NCI-H82 (cell line): ENCODE measurements at regions not wholly inside any gene's neighbourhood (a gene's known extent, or its start where the extent isn't known, plus 50 kb on each side); places are given as distances from the start of the nearest gene placed in this dataset.
"Not testable (repeated sequence)": the region's sequence is repeated elsewhere in the genome, so short reads cannot be mapped to it uniquely, and the experiment has no call there.

Experiments
- DNase-seq: peaks from one replicate; lab custom pipeline; 2025; lab: John Stamatoyannopoulos, UW

DNA sequence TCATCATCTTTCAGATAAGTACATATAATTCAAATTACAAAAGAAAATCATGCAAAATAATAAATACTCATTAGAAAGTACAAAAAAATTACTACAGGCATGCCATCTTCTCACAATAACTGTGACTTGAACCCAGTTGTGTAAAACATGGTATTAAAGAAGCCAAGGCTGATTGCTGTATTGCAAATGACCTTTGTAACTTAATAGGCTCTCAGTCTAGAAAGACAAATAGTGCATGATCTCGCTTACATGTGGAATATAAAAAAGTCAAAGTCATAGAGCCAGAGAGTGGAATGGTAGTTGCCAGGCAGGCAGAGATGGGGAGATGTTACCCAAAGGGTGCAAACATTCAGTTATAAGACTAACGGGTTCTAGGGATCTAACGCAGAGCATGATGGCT is 626.1 kb downstream of the COL12A1 start:
- no peak for DNase-seq

GRCh38 chr6:74579047-74579446 is 626.8 kb downstream of the COL12A1 start:
- no peak for DNase-seq

- DNase-seq, result no peak
Observed at GRCh38 chr6:74578339-74578738, 627.5 kb downstream of the COL12A1 start.

- DNase-seq, result no peak
Observed at GRCh38 chr6:74577619-74578018, 628.2 kb downstream of the COL12A1 start.

DNA sequence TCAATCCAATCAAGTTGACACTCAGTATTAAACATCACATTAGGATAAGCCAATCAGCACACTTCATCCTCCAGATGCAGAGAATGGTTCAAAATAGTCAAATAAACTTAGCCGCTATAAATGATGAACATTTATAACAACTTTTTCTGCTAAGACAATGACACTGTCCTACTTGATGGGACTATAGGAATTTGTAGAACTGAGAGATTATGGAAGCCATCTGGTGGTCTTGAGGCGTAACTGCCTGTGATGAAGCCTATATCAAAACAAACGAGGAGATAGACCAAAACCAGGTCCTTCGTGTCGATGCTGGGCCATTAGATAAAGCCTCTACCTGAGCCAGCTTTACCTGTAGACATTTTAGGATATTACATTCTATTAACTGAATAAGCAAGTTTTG is 631.1 kb downstream of the COL12A1 start:
- DNase-seq, result peak; percentile 59

DNA sequence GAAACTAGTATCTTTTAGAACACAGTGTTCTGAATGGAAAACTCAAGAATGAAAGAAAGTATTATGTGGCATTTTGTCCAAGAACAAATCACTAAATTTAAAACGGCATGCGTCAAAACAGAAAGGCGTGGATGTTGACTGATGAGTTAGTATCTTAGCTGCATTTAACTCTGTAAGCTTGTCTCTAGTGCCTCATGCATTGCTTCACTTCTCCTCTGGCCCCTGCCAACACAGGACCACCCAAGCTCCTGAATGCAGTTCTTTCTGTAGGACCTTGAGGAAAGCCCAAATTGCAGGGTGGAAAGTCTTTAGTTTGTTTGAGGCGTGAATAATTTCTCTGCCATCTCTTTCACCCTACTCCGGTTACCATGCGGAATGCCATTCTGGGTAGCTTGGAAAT is 632.2 kb downstream of the COL12A1 start:
- peak; percentile 2 for DNase-seq

- no peak for DNase-seq
Observed at GRCh38 chr6:74570044-74570443, 635.8 kb downstream of the COL12A1 start.

GRCh38 chr6:74568861-74569260 is 637.0 kb downstream of the COL12A1 start:
- no peak for DNase-seq

GRCh38 chr6:74567923-74568290 is 637.9 kb downstream of the COL12A1 start:
- DNase-seq, result not testable (repeated sequence)

DNA sequence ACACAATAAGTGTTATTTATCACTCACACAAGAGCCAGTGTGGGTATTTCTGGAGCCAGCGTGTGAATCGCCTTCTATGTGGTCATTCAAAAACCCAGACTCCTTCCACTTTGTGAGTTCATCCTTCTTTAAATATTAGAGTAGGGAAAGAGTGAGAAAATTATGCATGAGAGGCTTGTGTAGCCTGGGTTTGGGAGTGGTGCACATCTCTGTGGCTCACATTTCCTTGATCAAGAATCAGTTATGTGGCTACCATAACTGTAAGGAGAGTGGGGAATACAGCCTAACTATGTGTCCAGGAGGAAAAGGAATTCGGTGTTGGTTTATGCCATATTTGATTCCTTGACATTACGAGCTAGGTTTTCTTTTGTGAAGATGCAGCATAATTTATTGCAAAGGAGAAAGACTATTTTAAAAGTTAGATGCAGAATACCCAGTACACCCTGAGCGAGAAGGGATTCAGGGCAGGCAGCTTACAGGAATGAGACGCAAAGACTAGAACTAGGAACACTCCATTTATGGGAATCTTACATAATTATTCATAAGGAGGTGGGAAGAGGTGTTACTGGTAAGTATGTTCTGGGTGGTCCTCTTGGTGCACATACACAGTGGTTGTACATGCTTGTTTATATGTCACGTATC is 638.5 kb downstream of the COL12A1 start:
- DNase-seq, result no peak

- no peak for DNase-seq
Observed at GRCh38 chr6:74557236-74557635, 648.6 kb downstream of the COL12A1 start.

- DNase-seq, result no peak
Observed at GRCh38 chr6:74554041-74554440, 651.8 kb downstream of the COL12A1 start.

DNA sequence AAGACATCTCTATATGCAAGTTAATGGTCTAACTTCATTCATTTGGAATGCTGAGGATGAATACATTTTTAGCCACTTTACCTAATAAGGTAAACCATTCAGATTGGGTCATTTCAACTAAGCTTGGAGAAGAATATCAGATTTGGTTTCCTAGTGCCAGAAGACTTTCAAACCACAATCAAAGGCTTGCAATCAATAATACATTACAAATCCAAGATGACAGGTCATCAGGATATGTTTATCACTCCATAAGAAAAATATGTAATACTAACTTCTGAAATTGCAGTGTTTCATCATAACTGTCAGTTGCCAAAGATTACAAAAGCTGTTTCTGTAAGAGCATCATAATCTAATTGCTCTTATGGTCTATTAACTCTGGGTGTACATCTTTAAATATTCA is 654.0 kb downstream of the COL12A1 start:
- no peak for DNase-seq

DNA sequence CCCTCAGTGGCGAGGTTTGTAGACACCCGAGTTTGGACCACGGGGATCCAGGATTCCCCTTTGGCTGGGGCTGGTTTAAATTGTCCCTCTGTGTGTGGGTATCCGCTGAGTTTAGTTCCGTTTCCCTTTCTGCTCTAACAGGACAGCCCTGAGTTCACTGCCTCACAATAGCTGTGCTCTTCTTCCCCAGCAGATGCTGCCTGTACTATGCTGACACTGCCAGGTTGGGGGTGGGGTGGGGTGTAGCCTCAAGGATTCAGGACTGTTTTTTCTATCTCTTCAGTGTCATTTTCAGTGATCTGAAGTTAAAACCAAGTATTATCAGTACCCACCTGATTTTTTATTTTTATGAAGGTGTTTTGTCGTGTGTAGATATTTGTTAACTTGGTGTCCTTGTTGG is 655.0 kb downstream of the COL12A1 start:
- no peak for DNase-seq

- DNase-seq, result peak; percentile 2
Observed at GRCh38 chr6:74549746-74550145, 656.1 kb downstream of the COL12A1 start.

GRCh38 chr6:74534465-74535211 is 671.2 kb downstream of the COL12A1 start:
- no peak for DNase-seq

DNA sequence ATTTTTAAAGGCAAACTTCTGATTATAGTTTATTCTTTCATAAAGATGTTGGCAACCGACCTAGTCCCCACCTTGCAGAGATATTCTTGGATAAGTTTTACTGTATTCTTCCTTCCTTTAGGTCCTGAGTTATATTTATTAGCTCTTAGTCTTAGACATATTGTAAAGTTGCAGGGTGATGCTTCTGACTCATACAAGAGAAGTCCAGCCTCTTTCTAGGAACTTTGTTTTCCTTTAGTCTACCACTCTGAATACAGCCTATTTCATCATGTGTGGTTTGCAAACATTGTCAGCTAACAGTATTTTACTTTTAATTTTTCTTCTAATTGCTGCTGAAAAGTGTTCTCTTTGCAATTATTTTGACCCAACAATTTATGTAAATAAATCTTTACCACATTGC is 686.7 kb downstream of the COL12A1 start:
- DNase-seq, result no peak

DNA sequence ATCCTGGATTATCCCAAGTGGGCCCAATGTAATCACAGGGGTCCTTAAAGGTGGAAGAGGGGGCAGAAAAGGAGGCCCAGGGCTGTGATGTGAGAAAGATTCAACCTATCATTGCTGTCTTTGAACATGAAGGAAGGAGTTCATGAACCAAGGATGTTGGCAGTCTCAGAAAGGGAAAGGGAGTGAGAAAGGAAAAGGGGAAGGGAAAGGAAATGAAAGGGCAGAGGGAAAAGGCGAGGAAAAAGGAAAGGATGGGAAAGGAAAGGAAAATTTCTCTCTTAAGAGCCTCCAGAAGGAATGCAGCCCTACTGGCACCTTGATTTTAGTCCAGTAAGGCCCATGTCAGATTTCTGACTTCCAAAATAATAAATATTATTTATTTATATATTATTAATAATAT is 687.8 kb downstream of the COL12A1 start:
- DNase-seq, result no peak

DNA sequence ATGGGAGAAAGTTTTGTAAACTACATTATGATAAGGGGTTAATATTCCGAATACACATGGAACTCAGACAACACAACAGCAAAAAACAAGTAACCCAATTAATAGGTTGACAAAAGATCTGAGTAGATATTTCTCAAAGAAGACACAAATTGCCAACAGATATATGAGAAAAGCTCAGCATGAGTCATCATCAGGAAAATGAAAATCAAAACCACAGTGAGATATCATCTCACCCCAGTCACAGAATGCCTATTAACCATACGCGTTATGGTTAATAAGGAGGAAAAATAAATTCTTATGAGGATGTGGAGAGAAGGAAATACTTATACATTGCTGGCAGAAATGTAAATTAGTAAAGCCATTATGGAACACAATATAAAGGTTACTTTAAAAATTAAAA is 695.0 kb downstream of the COL12A1 start:
- no peak for DNase-seq

GRCh38 chr6:74507649-74508048 is 698.2 kb downstream of the COL12A1 start:
- DNase-seq, result no peak

GRCh38 chr6:74505391-74505790 is 700.5 kb downstream of the COL12A1 start:
- no peak for DNase-seq

DNA sequence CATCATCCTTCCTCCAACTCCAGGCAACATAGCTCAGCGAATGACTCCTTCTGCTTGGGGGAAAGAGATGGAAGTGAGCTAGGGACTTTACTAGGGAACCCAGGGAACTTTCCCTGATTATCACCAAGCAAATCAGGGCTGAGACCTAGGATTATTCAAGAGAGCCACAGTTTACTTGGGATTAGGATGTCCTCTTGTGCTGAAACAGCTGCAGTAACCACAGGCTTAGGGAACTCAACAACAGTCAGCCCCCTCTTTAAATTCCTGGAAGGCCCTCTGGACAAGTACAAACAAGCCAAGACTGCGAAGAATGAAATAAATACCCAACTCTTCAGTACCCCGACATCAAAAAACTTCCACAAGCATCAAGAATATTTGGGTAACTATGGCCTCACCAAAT is 700.9 kb downstream of the COL12A1 start:
- no peak for DNase-seq

GRCh38 chr6:74492587-74492986 is 713.3 kb downstream of the COL12A1 start:
- no peak for DNase-seq

GRCh38 chr6:74491844-74492374 is 713.9 kb downstream of the COL12A1 start:
- DNase-seq, result no peak
